GM18520 (cell line): ENCODE measurements at regions not wholly inside any gene's neighbourhood (a gene's known extent, or its start where the extent isn't known, plus 50 kb on each side); places are given as distances from the start of the nearest gene placed in this dataset.

Experiments
- ATAC-seq: cut with Tn5 transposase; IDR thresholded peaks from one replicate; pipeline ENCODE4 v1.9.1; 2021; ENCODE audit not compliant: unreplicated experiment

- ATAC-seq: no peak
These were observed 50.6 kb upstream of the UQCRFS1 start for GRCh38 chr19:29263305-29264135.

- no peak for ATAC-seq
These were observed 51.9 kb upstream of the UQCRFS1 start for GRCh38 chr19:29264897-29265296.

DNA sequence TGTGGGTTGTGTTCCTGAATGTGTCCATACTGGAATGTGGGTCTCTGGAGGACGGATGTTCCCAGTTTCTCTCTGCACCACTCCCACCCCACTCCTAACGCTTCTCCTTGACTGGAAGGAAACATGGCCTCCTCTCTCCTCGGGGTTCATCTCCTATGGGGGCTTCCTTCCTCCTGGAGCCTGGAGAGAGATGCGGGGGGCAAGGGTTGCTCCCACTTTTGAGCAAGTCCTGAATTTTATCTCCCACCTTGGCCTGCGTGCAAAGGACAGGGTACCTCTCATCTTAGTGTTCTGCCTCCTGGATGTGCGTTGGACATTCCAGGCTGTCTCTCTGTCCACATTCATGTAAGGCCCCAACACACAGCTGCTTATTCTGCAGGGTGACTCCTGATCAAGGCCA, 52.5 kb upstream of the UQCRFS1 start:
- no peak for ATAC-seq

DNA sequence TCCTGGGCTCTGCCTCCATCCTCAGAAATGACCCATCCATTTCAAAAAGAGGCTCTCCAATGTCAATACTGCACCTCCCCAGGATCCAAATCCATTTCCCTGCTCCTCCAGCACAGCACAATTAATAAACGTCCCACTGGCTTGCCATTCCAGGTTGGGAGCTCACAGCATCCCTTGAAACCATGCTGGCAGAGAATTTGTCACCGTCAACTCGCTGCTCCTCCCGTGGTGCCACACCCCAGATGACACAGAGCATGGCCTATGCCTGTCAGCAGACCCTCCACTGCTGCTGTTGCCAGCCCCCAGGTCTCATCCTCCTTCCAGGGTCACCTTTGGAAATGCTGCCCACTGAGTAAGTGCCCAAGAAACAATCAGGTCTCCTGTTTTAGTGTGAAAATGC, 53.0 kb upstream of the UQCRFS1 start:
- no peak for ATAC-seq

DNA sequence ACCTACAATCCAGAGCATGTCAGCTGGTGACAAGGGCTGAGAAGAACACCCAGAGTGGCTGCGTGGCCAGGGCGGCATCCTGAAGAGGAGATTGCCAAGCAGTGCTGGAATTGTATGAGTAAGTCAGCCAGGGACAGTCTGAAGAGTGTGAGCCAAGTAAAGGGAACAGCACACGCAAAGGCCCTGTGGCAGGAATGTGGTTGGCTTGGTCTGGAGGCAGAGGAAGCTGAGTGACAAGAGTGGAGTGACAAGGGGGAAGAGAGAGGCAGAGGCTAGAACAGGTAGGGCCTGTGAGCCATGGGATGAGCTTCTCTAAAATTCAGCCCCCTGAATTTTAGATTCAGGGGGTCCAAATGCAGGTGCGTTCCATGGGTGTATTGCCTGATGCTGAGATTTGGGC, 53.7 kb upstream of the UQCRFS1 start:
- no peak for ATAC-seq

GRCh38 chr19:29267701-29268100, 54.8 kb upstream of the UQCRFS1 start:
- no peak for ATAC-seq

GRCh38 chr19:29268103-29268502, 55.2 kb upstream of the UQCRFS1 start:
- ATAC-seq: no peak

DNA sequence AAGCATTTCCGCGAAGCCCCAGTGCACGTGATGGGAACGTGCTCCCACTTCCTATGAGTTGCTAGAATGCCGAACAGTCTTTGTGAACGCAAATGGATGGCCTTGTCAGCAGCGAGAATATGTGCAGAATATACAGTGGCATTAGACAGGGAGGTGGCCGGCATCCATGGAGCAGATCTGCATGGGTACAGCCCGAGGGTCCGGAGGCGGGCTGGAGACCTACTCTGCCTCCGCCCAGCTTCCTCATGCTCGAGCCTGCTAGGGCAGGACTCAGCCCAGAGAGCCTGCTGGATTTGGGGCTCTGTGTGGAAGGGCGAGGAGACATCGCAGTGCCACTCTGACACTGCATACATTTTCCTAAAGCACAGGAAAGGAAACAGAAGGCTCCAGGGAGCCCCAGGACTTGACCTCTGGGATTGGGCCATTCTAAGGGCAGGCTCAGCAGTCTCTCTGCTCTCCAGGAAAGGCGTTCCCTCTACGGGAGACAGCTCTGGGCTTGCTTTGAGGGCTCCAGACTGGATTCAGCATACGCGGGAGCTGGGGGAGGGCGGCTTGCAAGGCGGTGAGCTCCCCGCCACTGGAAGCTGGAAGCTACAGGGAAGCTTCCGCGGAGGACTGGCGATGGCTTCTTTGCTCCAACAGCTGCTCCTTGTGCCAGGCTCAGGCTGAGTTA, 55.9 kb upstream of the UQCRFS1 start:
- ATAC-seq: no peak

GRCh38 chr19:29269641-29270040, 56.7 kb upstream of the UQCRFS1 start:
- ATAC-seq: no peak

DNA sequence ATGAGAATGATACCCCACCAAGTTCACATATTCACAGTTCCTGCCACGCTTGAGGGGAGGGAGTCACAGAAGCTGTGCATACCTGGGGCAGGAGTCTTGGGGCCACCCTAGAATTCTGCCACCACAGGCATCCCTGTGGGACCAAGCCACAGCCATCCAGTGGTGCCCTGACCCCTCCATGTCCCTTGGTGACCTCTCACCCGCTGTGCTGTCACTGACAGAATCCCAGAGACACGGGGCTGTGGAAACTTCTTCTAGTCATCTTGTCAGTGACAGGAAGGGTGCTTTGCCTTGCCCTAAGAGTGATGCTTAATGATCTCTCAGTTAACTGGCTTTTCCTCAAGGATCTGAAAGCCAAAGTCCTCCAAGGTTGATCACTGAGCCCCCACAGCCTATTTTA, 58.4 kb upstream of the UQCRFS1 start:
- no peak for ATAC-seq

- no peak for ATAC-seq
These were observed 59.0 kb upstream of the UQCRFS1 start for GRCh38 chr19:29271911-29272310.

DNA sequence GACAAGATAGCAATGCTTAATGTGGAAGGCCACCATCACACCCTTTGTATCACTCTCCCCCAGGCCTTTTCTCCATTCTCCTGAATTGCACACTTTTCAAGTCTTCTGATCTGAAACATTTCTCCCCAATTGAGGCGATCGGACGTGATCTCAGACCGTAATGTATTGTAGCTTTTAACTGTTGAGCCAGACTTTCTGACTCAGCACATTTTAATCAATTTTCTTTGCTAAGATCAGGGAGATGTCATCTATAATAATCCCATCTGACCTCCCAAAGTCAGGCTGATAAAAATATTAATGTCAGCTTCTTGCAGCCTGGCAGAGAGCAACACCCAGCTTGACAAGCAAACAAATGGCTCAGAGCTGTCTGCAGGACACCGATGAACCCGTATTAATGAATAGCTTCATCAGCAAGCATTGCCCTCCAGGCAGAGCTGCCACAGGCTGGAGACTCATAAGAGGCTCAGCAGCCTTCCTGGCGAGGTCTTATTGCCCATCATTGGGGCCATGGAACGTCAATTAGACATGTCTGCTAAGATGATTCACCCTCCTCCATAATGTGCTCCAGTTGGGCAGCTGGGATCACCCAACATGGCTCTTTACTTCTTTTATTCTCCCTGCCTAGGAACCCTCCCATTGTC, 60.2 kb upstream of the UQCRFS1 start:
- no peak for ATAC-seq

GRCh38 chr19:29275266-29275665, 62.3 kb upstream of the UQCRFS1 start:
- ATAC-seq: no peak

DNA sequence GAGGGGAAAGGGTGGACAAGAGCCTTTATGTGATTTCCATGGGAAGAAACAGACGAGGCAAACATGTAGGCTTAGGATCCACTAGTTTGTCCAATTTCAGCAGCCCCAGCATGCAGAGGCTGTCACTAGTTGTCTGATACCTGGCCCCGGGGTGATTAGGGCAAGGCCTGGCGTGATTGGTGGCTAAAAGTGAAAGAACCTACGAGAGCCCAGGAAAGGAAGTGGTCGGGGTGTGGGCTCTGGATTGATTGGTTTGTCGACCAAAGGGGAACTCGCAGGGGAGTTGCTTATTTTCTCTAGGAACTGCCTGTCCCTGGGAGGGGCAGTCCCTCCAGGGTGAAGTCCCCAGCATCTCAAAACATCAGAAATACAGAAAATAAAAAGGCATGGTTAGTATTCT, 64.2 kb upstream of the UQCRFS1 start:
- ATAC-seq: peak; percentile 92

DNA sequence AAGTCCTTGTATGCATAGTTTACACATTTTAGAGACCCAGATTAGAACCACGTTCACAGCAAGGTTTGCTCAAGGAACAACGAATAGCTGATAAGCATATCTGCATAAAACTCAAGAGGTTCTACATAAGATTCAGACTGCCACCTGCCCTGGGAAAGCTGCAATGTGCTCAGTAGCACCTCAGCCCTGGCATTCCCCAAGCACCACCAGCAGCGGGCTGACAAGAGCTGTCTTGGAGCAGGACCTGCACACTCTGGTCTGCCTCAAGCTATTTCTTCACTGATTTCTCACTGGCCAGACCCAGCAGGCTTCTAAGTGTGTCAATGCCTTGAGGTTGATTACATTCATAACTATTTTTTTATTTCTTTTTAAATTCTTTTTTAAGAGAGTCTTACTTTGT, 65.8 kb upstream of the UQCRFS1 start:
- ATAC-seq: no peak

- ATAC-seq: no peak
These were observed 70.4 kb upstream of the UQCRFS1 start for GRCh38 chr19:29283366-29283765.

GRCh38 chr19:29285187-29285687, 72.3 kb upstream of the UQCRFS1 start:
- no peak for ATAC-seq

DNA sequence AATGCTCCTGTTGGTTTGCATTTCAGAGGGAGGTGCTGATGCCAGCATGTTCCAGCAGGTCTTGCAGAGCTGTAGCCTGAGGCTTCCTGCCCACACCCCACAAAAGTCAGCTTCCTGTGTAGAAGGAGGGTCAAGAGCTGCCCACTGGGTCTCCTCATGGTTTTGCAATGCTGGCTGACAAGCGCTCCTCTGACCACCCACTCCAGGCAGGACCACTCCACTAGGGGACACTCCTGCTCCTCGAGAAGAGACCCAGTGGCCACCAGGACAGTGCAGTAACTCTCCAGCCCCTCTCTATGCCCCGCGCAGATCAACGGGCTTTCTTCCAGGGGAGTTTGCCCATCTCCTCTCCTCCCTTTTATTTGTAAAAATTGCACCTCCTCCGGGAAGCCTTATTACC, 72.9 kb upstream of the UQCRFS1 start:
- ATAC-seq: no peak

DNA sequence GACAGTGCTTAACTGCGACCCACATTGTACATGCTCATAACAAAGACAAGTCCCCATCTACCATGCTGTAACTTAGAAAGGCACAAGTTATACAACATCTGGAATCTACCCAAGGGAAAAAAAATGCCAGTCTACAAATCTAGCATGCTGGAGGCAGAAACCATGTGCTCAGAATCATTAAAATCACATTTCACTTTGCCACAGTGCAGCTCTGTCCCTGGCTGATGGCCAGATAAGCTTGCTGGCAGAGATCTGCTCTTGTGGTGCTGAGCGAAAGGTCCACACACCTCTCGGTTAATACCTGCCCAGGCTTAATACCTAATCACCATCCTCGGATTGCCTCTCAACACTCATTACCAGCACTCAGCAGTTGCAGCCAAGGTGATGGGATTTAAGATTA, 74.1 kb upstream of the UQCRFS1 start:
- ATAC-seq: no peak

GRCh38 chr19:29288256-29288655, 75.3 kb upstream of the UQCRFS1 start:
- no peak for ATAC-seq

DNA sequence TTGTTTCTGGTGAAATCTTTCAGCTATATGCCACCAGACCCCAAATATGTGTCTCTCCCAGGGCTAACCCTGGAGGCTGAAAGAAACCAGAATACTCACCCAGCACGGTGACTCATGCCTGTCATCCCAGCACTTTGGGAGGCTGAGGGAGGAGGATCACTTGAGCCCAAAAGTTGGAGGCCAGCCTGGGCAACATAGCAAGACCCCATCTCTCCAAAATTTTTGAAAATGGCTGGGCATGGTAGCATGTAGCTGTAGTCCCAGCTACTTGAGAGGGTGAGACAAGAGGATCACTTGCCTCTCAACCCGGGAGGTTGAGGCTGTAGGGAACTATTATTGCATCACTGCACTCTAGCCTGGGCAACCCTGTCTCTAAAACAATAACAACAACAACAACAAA, 76.1 kb upstream of the UQCRFS1 start:
- ATAC-seq: no peak

GRCh38 chr19:29290853-29291252, 77.9 kb upstream of the UQCRFS1 start:
- ATAC-seq: no peak
